Neural progenitor cell (in vitro differentiated cells): ENCODE measurements at regions not wholly inside any gene's neighbourhood (a gene's known extent, or its start where the extent isn't known, plus 50 kb on each side); places are given as distances from the start of the nearest gene placed in this dataset.

Experiments
- CTCF ChIP-seq: fragments of 200-600 bp; sonication (generic); IDR thresholded peaks from 2 replicates; pipeline ENCODE4 v1.5.1; 2017; ENCODE audit warnings: antibody characterized with exemption, mild to moderate bottlenecking
- EZH2 ChIP-seq: fragments of 200-600 bp; sonication (generic); IDR thresholded peaks from 2 replicates; pipeline ENCODE4 v1.6.1; 2017; ENCODE audit warnings: antibody characterized with exemption, mild to moderate bottlenecking, moderate library complexity

DNA sequence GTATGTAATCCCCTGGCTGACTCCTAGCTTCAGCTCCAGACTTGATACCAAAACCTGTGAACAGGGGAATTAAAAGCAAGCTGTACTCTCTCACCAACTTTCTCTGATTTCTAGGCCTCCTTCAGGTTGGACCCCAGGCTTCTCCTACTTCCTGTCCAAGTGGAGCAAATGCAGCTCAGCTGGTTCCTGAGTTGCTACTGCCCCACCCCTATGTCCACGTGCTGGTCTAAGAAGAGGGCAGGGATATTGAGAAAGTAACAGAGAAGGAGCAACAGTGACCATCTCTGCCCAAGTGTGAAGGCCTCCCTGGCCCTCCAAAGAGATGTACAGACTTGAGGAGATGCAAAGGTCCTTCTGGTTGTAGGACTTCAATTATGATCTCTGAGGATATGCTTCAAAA, 188.3 kb upstream of the MCHR2 start:
- TF ChIP-seq CTCF (no peak), EZH2 (no peak)
